SU-DHL-6 (cell line): ENCODE measurements at regions not wholly inside any gene's neighbourhood (a gene's known extent, or its start where the extent isn't known, plus 50 kb on each side); places are given as distances from the start of the nearest gene placed in this dataset.

Source experiments
- CTCF ChIP-seq: fragments of 200-600 bp; sonication (generic); IDR thresholded peaks from one replicate; pipeline ENCODE4 v1.5.1; 2017; ENCODE audit warnings: antibody characterized with exemption, mild to moderate bottlenecking, low read length, moderate library complexity; ENCODE audit not compliant: insufficient read depth, poor library complexity, severe bottlenecking
- EZH2phosphoT487 ChIP-seq: fragments of 200-600 bp; sonication (generic), shearing (Covaris generic); conservative IDR thresholded peaks from 2 replicates; pipeline ENCODE4 v1.6.1; 2018; ENCODE audit warnings: mild to moderate bottlenecking, antibody characterized with exemption, low read length, moderate library complexity, mixed read lengths

GRCh38 chr1:234707641-234708040 lies 97.7 kb upstream of the IRF2BP2 start:
- TF ChIP-seq CTCF (no peak), EZH2phosphoT487 (no peak)
